Hepatocyte (in vitro differentiated cells): ENCODE measurements at regions not wholly inside any gene's neighbourhood (a gene's known extent, or its start where the extent isn't known, plus 50 kb on each side); places are given as distances from the start of the nearest gene placed in this dataset.

Experiments
- CTCF ChIP-seq: fragments of 200-600 bp; sonication (generic); IDR thresholded peaks from 2 replicates; pipeline ENCODE4 v1.5.1; 2016; ENCODE audit warnings: antibody characterized with exemption, mild to moderate bottlenecking; ENCODE audit not compliant: poor library complexity
- EZH2phosphoT487 ChIP-seq: fragments of 200-600 bp; sonication (generic); IDR thresholded peaks from one replicate; pipeline ENCODE4 v1.6.1; 2018; ENCODE audit warnings: antibody characterized with exemption, mild to moderate bottlenecking, low read depth, moderate library complexity; ENCODE audit not compliant: unreplicated experiment, severe bottlenecking

- no peak for TF ChIP-seq CTCF
- no peak for TF ChIP-seq EZH2phosphoT487
Measured at GRCh38 chr3:148643389-148643840, 54.3 kb upstream of the AGTR1 start.
